GM18505 (cell line): ENCODE measurements at regions not wholly inside any gene's neighbourhood (a gene's known extent, or its start where the extent isn't known, plus 50 kb on each side); places are given as distances from the start of the nearest gene placed in this dataset.

Source experiments
- ATAC-seq: cut with Tn5 transposase; IDR thresholded peaks from one replicate; pipeline ENCODE4 v1.9.1; 2021; ENCODE audit not compliant: unreplicated experiment
- POLR2A ChIP-seq: IDR thresholded peaks from 4 replicates; pipeline ENCODE4 v1.6.1; 2011; ENCODE audit warnings: borderline replicate concordance; ENCODE audit not compliant: insufficient read depth, insufficient read length; ENCODE audit errors: extremely low read depth

DNA sequence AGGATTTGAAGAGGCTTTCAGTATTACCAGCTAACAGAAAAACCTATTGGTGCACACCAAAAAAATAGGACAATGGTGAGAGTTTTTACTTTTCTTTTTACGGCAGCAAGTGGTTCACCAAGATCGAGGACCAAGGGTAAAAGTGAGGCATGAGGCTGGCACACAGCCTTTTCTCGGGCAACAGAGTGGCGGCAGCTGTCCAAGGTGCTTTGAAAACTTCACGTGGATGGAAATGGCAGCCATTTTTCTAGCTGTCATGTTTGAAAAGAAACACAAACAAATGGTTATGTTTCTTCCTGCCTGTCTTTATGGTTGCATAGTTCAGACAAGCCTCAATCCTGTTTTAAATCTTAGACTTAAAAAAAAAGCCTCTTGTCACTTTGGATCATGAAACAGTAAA is 812.5 kb upstream of the CHAC2 start:
- no peak for TF ChIP-seq POLR2A
- ATAC-seq, result no peak

GRCh38 chr2:52940101-52940500 is 827.5 kb upstream of the CHAC2 start:
- no peak for ATAC-seq
- TF ChIP-seq POLR2A, result no peak

DNA sequence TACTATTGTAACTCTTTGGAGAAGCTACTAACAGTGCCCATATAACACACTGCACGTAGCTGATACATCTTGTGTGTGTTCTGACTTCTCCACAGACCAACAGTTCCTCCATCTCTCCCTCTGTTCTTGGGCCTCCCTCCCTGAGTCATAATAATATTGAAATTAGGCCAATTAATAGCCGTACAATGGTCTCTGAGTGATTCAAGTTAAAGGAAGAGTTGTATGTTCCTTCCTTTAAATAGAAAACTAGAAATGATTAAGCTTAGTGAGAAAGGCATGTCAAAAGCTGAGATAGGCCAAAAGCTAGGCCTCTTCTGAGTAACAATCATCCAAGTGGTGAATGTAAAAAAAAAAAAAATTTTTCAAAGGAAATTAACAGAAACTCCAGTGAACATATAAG is 828.4 kb upstream of the CHAC2 start:
- TF ChIP-seq POLR2A, result no peak
- no peak for ATAC-seq

- no peak for TF ChIP-seq POLR2A
Observed at GRCh38 chr2:52936029-52936428, 831.6 kb upstream of the CHAC2 start.

GRCh38 chr2:52934920-52935640 is 832.5 kb upstream of the CHAC2 start:
- no peak for TF ChIP-seq POLR2A
- ATAC-seq, result no peak

More at GRCh38 chr2:52936029-52936428, 831.6 kb upstream of the CHAC2 start:
- ATAC-seq, result no peak

GRCh38 chr2:52934323-52934898 is 833.2 kb upstream of the CHAC2 start:
- ATAC-seq, result no peak
- no peak for TF ChIP-seq POLR2A

GRCh38 chr2:52933878-52934277 is 833.7 kb upstream of the CHAC2 start:
- no peak for ATAC-seq
- no peak for TF ChIP-seq POLR2A

DNA sequence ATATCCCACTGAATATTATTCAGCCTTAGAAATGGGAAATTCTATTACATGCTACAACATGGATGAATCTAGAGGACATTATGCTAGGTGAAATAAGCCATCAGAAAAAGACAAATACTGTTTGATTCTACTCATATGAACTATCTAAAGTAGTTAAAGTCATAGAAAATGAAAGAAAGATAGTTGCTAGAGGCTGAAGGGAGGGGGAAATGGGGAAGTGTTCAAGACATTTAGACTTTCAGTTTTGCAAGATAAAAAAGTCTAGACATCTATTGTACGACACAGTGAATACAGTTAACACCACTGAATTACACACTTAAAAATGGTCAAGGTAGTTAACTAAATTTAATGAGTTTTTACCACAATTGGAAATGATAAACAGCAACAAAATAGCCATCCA is 835.9 kb upstream of the CHAC2 start:
- peak; percentile 84 for ATAC-seq
- no peak for TF ChIP-seq POLR2A

DNA sequence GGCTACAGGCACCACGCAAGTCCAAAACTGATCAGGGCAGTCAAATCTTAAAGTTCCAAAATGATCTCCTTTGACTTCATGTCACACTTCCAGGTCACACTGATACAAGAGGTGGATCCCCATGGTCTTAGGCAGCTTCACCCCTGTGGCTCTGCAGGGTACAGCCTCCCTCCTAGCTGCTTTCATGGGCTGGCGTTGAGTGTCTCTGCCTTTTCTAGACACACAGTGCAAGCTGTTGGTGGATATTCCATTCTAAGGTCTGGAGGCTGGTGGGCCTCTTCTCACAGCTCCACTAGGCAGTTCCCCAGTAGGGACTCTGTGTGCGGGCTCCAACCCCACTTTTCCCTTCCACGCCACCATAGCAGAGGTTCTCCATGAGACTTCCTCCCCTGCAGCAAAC is 838.2 kb upstream of the CHAC2 start:
- no peak for TF ChIP-seq POLR2A
- no peak for ATAC-seq

DNA sequence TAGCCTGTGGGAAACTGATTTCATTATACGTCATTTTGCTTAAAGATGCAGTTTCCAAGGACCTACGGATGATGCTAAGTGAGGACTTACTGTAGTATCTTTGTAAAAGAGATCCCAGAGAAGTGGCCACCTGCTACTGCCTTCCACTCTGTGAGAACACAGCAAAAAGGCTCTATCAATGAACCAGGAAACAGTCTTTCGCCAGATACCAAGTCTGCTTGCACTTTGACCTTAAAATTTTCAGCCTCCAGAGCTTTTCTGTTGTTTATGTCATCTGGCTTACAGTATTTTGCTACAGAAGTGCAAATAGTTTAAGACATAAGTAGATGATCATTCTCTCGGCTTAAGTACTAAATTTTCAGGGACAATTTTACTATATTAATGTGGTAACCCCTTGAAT is 847.9 kb upstream of the CHAC2 start:
- TF ChIP-seq POLR2A, result no peak
- ATAC-seq, result no peak

GRCh38 chr2:52918551-52918950 is 849.1 kb upstream of the CHAC2 start:
- ATAC-seq, result no peak
- no peak for TF ChIP-seq POLR2A

DNA sequence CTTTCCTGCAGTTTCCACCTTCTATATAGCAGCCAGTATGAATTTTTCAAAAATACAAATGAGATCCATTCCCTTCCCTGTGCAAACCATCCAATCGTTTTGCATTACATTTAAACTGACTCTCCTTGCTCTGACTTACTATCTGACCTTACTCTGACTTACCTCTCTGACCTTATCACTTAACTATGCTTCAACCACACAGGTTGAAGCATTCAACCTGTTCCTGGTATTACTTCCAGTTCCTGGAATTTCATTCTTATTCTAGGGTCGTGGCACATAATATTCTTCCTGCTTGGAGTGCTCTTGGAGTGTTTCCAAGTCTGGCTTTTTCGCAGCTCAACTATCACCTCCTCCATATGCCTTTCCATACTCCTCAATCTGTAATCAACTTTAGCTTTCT is 850.6 kb upstream of the CHAC2 start:
- ATAC-seq, result no peak
- TF ChIP-seq POLR2A, result no peak

DNA sequence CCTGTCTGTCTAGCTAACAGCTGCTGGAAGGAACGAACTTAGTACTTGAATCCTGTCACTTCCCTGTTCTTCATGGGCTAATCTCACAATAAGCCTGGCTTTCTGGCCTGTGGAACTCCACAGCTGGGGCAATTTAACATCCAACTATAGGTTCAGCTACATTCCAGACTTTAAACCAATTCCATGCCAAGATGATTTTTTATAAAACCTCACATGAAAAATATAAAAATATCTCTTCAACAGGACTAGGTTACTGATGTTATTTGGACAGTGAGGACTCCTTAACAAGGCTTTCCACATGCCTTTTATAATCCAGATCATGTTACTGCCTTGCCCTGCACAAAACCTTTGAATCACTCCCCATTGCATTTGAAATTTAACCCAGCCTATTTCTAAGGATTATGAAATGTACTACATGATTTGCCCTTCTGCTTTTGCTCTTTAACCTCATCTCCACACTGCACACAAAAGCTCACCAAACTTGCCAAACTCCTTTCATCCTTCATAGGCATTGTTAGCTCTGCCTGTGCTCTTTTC is 863.2 kb upstream of the CHAC2 start:
- no peak for ATAC-seq
- TF ChIP-seq POLR2A, result no peak

GRCh38 chr2:52897511-52898044 is 870.0 kb upstream of the CHAC2 start:
- ATAC-seq, result no peak
- TF ChIP-seq POLR2A, result no peak
